ENCODE measurements at regions not wholly inside any gene's neighbourhood (a gene's known extent, or its start where the extent isn't known, plus 50 kb on each side); places are given as distances from the start of the nearest gene placed in this dataset.

- no peak for TF ChIP-seq CTCF (conservative IDR thresholded peaks at IDR 0.05; ENCODE audit: low read depth, low read length)
- H3K36me3 ChIP-seq (ENCODE audit: insufficient read depth) = no peaks in the 10 kb centered on the region
These were observed 206.4 kb downstream of the PTPRC start for GRCh38 chr1:198845271-198845670.

GRCh38 chr1:198845851-198846250 lies 207.0 kb downstream of the PTPRC start:
- no peak for TF ChIP-seq CTCF (conservative IDR thresholded peaks at IDR 0.05; ENCODE audit: low read depth, low read length)
- Histone ChIP-seq H3K9ac (no peak overlapping the region), H3K27me3 (ENCODE audit: insufficient read depth, low read depth) (no peaks in the 10 kb centered on the region), H3K27ac (no peak overlapping the region), H3K36me3 (ENCODE audit: insufficient read depth) (0 out of 2 replicates have a peak, but pooled peaks cover 3% of the 10 kb centered on the region), H2AFZ (ENCODE audit: low read depth) (no peak overlapping the region), H4K20me1 (ENCODE audit: insufficient read depth) (no peaks in the 10 kb centered on the region), H3K4me2 (no peak overlapping the region), H3K79me2 (ENCODE audit: insufficient read depth, low read depth) (no peaks in the 10 kb centered on the region), H3K4me1 (ENCODE audit: low read depth, poor library complexity, severe bottlenecking) (peaks cover 20% of the 10 kb centered on the region), H3K4me3 (IDR thresholded peaks at IDR 0.05; ENCODE audit: insufficient read depth, low read depth, low read length) (no peak overlapping the region)

More at GRCh38 chr1:198845271-198845670, 206.4 kb downstream of the PTPRC start:
- Histone ChIP-seq H3K79me2 (ENCODE audit: insufficient read depth, low read depth) (no peaks in the 10 kb centered on the region), H3K4me1 (ENCODE audit: low read depth, poor library complexity, severe bottlenecking) (peaks cover 20% of the 10 kb centered on the region), H3K4me3 (IDR thresholded peaks at IDR 0.05; ENCODE audit: insufficient read depth, low read depth, low read length) (no peak overlapping the region), H3K9ac (no peak overlapping the region), H2AFZ (ENCODE audit: low read depth) (no peak overlapping the region), H3K27me3 (ENCODE audit: insufficient read depth, low read depth) (no peaks in the 10 kb centered on the region), H3K4me2 (no peak overlapping the region), H3K27ac (no peak overlapping the region), H4K20me1 (ENCODE audit: insufficient read depth) (no peaks in the 10 kb centered on the region)

- H3K36me3 ChIP-seq (ENCODE audit: insufficient read depth) = 0 out of 2 replicates have a peak, but pooled peaks cover 3% of the 10 kb centered on the region
- no peak overlapping the region for H3K4me2 ChIP-seq
- H3K27ac ChIP-seq = no peak overlapping the region
- no peaks in the 10 kb centered on the region for H3K27me3 ChIP-seq (ENCODE audit: insufficient read depth, low read depth)
- H4K20me1 ChIP-seq (ENCODE audit: insufficient read depth) = no peaks in the 10 kb centered on the region
- H3K9ac ChIP-seq = no peak overlapping the region
- TF ChIP-seq CTCF (conservative IDR thresholded peaks at IDR 0.05; ENCODE audit: low read depth, low read length) = no peak
- no peak overlapping the region for H3K4me3 ChIP-seq (IDR thresholded peaks at IDR 0.05; ENCODE audit: insufficient read depth, low read depth, low read length)
- peaks cover 20% of the 10 kb centered on the region for H3K4me1 ChIP-seq (ENCODE audit: low read depth, poor library complexity, severe bottlenecking)
- H2AFZ ChIP-seq (ENCODE audit: low read depth) = no peak overlapping the region
- H3K79me2 ChIP-seq (ENCODE audit: insufficient read depth, low read depth) = no peaks in the 10 kb centered on the region
These were observed 207.7 kb downstream of the PTPRC start for GRCh38 chr1:198846556-198846955.

GRCh38 chr1:198848206-198848605 lies 209.4 kb downstream of the PTPRC start:
- Histone ChIP-seq H3K27ac (no peak overlapping the region), H3K4me3 (IDR thresholded peaks at IDR 0.05; ENCODE audit: insufficient read depth, low read depth, low read length) (no peak overlapping the region), H3K4me1 (ENCODE audit: low read depth, poor library complexity, severe bottlenecking) (peaks cover 20% of the 10 kb centered on the region), H3K79me2 (ENCODE audit: insufficient read depth, low read depth) (no peaks in the 10 kb centered on the region), H3K27me3 (ENCODE audit: insufficient read depth, low read depth) (no peaks in the 10 kb centered on the region), H2AFZ (ENCODE audit: low read depth) (no peak overlapping the region), H4K20me1 (ENCODE audit: insufficient read depth) (no peaks in the 10 kb centered on the region), H3K4me2 (no peak overlapping the region), H3K9ac (no peak overlapping the region), H3K36me3 (ENCODE audit: insufficient read depth) (0 out of 2 replicates have a peak, but pooled peaks cover 3% of the 10 kb centered on the region)
- TF ChIP-seq CTCF (conservative IDR thresholded peaks at IDR 0.05; ENCODE audit: low read depth, low read length) = no peak
